OCI-LY7 (cell line): ENCODE measurements at regions not wholly inside any gene's neighbourhood (a gene's known extent, or its start where the extent isn't known, plus 50 kb on each side); places are given as distances from the start of the nearest gene placed in this dataset.

Experiments used
- BruUV-seq: library from RNA; stranded (reverse); fragments of 400-500 nt; replicated peaks from 2 replicates; lab custom pipeline; 2021; lab: Mats Ljungman, UMichigan
- CTCF ChIA-PET: fragments of 300-600 bp; sonication (Branson Sonifier 250); formaldehyde crosslinking; loops from one replicate; lab custom pipeline; 2022; ENCODE audit warnings: antibody characterized with exemption; ENCODE audit not compliant: unreplicated experiment; lab: Charles Lee
- POLR2A ChIA-PET: fragments of 300-600 bp; sonication (Branson Sonifier 250); formaldehyde crosslinking; loops from one replicate; lab custom pipeline; 2022; ENCODE audit warnings: antibody characterized with exemption; lab: Charles Lee
- DNase-seq: peaks from one replicate; pipeline ENCODE4 v3.0.0-alpha.2; 2015; ENCODE audit warnings: low spot score
- H2AFZ ChIP-seq: fragments of 200-600 bp; sonication (generic), shearing (Covaris generic); 2 replicates; pipeline ENCODE4 v1.6.1; 2014; ENCODE audit warnings: mild to moderate bottlenecking, antibody characterized with exemption, low read length, moderate library complexity
- H3K27ac ChIP-seq: fragments of 200-600 bp; sonication (generic); 2 replicates; pipeline ENCODE4 v1.5.1; 2014; ENCODE audit warnings: mixed run types, low read depth, mild to moderate bottlenecking, moderate library complexity, low read length, inconsistent platforms; ENCODE audit not compliant: poor library complexity, severe bottlenecking
- H3K36me3 ChIP-seq: fragments of 200-600 bp; sonication (generic); 2 replicates; pipeline ENCODE4 v1.6.1; 2014; ENCODE audit warnings: mild to moderate bottlenecking, antibody characterized with exemption, low read length, moderate library complexity, mixed read lengths; ENCODE audit not compliant: insufficient read depth
- H3K4me1 ChIP-seq: fragments of 200-600 bp; sonication (generic); 2 replicates; pipeline ENCODE4 v1.5.1; 2014; ENCODE audit warnings: mild to moderate bottlenecking, low read length; ENCODE audit not compliant: insufficient read depth, poor library complexity, severe bottlenecking
- H3K4me2 ChIP-seq: fragments of 200-600 bp; sonication (generic); 2 replicates; pipeline ENCODE4 v1.6.1; 2014; ENCODE audit warnings: mild to moderate bottlenecking, low read length
- H3K4me3 ChIP-seq: fragments of 200-600 bp; sonication (generic); 2 replicates; pipeline ENCODE4 v1.5.1; 2014; ENCODE audit warnings: mild to moderate bottlenecking, low read depth, low read length; ENCODE audit not compliant: poor library complexity, severe bottlenecking
- H3K79me2 ChIP-seq: fragments of 200-600 bp; sonication (generic); 2 replicates; pipeline ENCODE4 v1.6.1; 2016; ENCODE audit warnings: low read depth, mild to moderate bottlenecking, low read length, moderate library complexity, mixed read lengths; ENCODE audit not compliant: insufficient read depth
- H3K9me2 ChIP-seq: fragments of 200-600 bp; sonication (generic); 2 replicates; pipeline ENCODE4 v1.6.1; 2016; ENCODE audit warnings: mild to moderate bottlenecking, low read length, mixed read lengths; ENCODE audit not compliant: insufficient read depth
- H3K9me3 ChIP-seq: fragments of 200-600 bp; sonication (generic); 2 replicates; pipeline ENCODE4 v1.6.1; 2014; ENCODE audit warnings: mild to moderate bottlenecking, mixed run types, low read length, mixed read lengths
- H4K20me1 ChIP-seq: fragments of 200-600 bp; sonication (generic); 2 replicates; pipeline ENCODE4 v1.6.1; 2014; ENCODE audit warnings: mild to moderate bottlenecking, antibody characterized with exemption, low read length, moderate library complexity, mixed read lengths; ENCODE audit not compliant: insufficient read depth
- CTCF ChIP-seq: fragments of 200-600 bp; sonication (generic); conservative IDR thresholded peaks from 2 replicates; pipeline ENCODE4 v1.5.1; 2014; ENCODE audit warnings: mild to moderate bottlenecking, antibody characterized with exemption, low read length, moderate library complexity, mixed read lengths
- EZH2phosphoT487 ChIP-seq: fragments of 200-600 bp; sonication (generic); IDR thresholded peaks from 2 replicates; pipeline ENCODE4 v1.6.1; 2018; ENCODE audit warnings: low read depth, borderline replicate concordance, mild to moderate bottlenecking, mixed run types, antibody characterized with exemption, low read length, moderate library complexity, mixed read lengths
- intact Hi-C: fragments of 100-400 bp; cut with micrococcal nuclease; formaldehyde crosslinking; loops from one replicate; pipeline ENCODE4 v1.10.0; 2022; ENCODE audit not compliant: unreplicated experiment

- no peak overlapping the region for H3K27ac ChIP-seq
- H3K79me2 ChIP-seq: no peaks in the 10 kb centered on the region
- DNase-seq: no peak
- intact Hi-C loops: no loop called here
- CTCF ChIA-PET: no interaction called here
- BruUV-seq: no TSS peak
- H2AFZ ChIP-seq: peak overlapping the region; percentile 57; the same call in 1 of the 2 replicates
- no peaks in the 10 kb centered on the region for H3K36me3 ChIP-seq
- no peak overlapping the region for H3K4me3 ChIP-seq
- H3K4me2 ChIP-seq: no peak overlapping the region
- POLR2A ChIA-PET: interaction anchor here (0.7 to 0.8 kb wide), 2 partner anchors 9 to 1649 kb away, joined by 3 read pairs; no protein-coding TSS in a partner anchor
- no peaks in the 10 kb centered on the region for H3K9me3 ChIP-seq
- H3K9me2 ChIP-seq: no peaks in the 10 kb centered on the region
- no peaks in the 10 kb centered on the region for H3K4me1 ChIP-seq
- TF ChIP-seq EZH2phosphoT487 (no peak), CTCF (no peak)
- no peaks in the 10 kb centered on the region for H4K20me1 ChIP-seq
Measured at GRCh38 chr10:6843894-6844650, 264.0 kb upstream of the PRKCQ start.

- peak overlapping the region; percentile 57 for H2AFZ ChIP-seq
- CTCF ChIA-PET: no interaction called here
- H3K9me2 ChIP-seq: no peaks in the 10 kb centered on the region
- no peak overlapping the region for H3K4me2 ChIP-seq
- TF ChIP-seq CTCF (peak; percentile 75), EZH2phosphoT487 (no peak)
- no peaks in the 10 kb centered on the region for H3K4me1 ChIP-seq
- peak; percentile 36 for DNase-seq
- no peaks in the 10 kb centered on the region for H3K36me3 ChIP-seq
- H3K9me3 ChIP-seq: no peaks in the 10 kb centered on the region
- intact Hi-C loops: no loop called here
- no TSS peak for BruUV-seq
- H3K4me3 ChIP-seq: no peak overlapping the region
- POLR2A ChIA-PET: interaction anchor here (0.7 to 0.8 kb wide), 2 partner anchors 10 to 1649 kb away, joined by 3 read pairs; no protein-coding TSS in a partner anchor
- no peaks in the 10 kb centered on the region for H4K20me1 ChIP-seq
- no peak overlapping the region for H3K27ac ChIP-seq
- no peaks in the 10 kb centered on the region for H3K79me2 ChIP-seq
Measured at GRCh38 chr10:6843481-6843881, 263.4 kb upstream of the PRKCQ start.

GRCh38 chr10:6842722-6843121, 262.6 kb upstream of the PRKCQ start:
- H3K4me1 ChIP-seq: no peaks in the 10 kb centered on the region
- no peaks in the 10 kb centered on the region for H3K9me3 ChIP-seq
- H2AFZ ChIP-seq: no peak overlapping the region
- no TSS peak for BruUV-seq
- no peaks in the 10 kb centered on the region for H4K20me1 ChIP-seq
- H3K4me2 ChIP-seq: no peak overlapping the region
- no peaks in the 10 kb centered on the region for H3K9me2 ChIP-seq
- POLR2A ChIA-PET: no interaction called here
- no peaks in the 10 kb centered on the region for H3K79me2 ChIP-seq
- no peak for DNase-seq
- H3K4me3 ChIP-seq: no peak overlapping the region
- no peaks in the 10 kb centered on the region for H3K36me3 ChIP-seq
- CTCF ChIA-PET: no interaction called here
- no peak overlapping the region for H3K27ac ChIP-seq
- TF ChIP-seq CTCF (no peak), EZH2phosphoT487 (no peak)
- intact Hi-C loops: no loop called here
